CD4-positive, alpha-beta T cell treated with Interferon alpha-2 for 1 hour (primary cell): ENCODE measurements at regions not wholly inside any gene's neighbourhood (a gene's known extent, or its start where the extent isn't known, plus 50 kb on each side); places are given as distances from the start of the nearest gene placed in this dataset.
"Not testable (repeated sequence)": the region's sequence is repeated elsewhere in the genome, so short reads cannot be mapped to it uniquely, and the experiment has no call there.

ENCODE experiments used
- DNase-seq, 2 donors: peaks; one replicate each; pipeline ENCODE4 v3.0.0-alpha.2; 2020 to 2022

GRCh38 chr11:96447208-96448110 is 57.6 kb downstream of the JRKL start:
- DNase-seq, result no peak

DNA sequence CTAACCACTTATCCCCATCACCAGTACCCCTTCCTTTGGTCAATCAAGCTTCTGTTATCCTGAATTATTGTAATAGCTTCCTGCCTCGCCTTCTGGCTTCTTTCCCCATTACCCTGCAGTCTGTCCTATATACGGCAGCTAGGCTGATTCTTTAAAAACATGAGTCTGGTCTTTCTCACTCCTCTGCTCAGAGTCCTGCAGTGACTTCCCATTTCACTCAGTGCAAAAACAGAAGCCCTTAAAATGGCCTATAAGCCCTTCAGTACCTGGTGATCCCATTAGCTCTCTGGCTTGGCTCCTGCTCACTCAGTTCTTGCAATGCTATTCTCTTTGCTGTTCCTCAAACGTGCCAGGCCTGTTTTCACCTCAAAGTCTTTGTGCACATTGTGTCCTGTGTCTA is 58.4 kb downstream of the JRKL start:
- no peak for DNase-seq

DNA sequence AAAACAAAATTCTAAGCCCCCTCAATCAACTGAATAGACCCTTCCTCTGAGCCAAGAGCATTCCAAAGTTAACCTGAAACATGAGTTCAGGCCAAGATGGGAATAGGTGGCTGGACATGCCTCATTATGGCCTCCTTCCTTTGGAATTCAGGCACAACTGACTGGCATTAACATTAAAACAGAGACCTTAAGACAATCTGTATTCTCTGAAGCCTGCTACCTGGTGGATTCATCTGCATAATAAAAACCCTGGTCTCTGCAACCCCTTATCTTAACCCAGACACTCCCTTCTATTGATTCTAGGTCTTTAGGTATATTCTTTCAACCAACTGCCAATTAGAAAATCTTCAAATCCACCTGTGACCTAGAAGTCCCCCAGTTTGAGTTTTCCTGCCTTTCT is 66.3 kb downstream of the JRKL start:
- no peak for DNase-seq

DNA sequence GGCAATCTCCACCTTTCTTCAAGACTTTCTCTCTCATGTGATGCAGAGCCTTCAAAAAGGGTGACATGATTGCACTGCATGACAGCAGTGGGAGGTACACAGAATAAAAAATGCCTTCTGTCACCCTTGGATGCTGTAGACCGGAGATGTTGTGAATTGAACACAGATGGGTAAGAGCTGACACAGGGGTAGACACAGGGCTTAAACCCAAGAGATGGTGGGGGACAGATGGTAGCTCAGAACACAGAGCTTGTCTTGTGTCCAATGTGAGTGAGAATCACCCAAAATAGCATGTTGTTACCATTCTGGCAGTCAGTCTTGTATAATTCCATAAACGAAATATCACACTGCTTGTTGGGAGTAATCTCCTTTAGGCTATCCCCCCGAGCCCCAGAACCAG is 69.9 kb downstream of the JRKL start:
- DNase-seq, result no peak

- no peak for DNase-seq
Observed at GRCh38 chr11:96461871-96462270, 72.1 kb downstream of the JRKL start.

DNA sequence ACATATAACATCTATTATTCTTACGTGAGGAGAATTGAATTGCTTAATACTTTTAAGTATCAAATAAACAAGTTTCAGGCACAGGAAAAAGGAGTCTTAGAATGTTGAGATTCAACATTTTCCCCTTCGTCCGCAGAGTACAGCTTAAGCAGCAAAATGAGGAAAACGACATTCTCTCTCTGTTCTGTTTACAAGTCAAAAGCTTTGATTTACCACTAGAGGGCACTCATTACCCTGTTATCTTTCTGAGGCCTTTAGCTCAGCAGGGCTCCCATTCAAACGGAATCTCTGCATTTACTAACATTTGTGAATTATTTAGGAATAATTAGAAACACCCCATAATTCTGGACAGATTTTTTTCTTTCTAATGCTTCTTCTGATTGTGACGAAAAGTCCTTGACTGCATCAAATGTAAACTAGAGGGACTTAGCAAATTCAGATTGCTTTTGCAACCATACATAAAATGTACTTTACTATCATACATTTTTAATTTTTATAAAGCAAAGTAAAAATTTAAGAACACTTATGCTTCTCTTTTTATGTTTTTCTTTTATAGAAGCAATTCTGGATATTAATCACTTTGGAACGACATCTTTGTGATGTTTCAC is 75.0 kb downstream of the JRKL start:
- DNase-seq, result peak in 1 of 2 donors; percentile 56

GRCh38 chr11:96465512-96465911 is 75.7 kb downstream of the JRKL start:
- DNase-seq, result no peak

DNA sequence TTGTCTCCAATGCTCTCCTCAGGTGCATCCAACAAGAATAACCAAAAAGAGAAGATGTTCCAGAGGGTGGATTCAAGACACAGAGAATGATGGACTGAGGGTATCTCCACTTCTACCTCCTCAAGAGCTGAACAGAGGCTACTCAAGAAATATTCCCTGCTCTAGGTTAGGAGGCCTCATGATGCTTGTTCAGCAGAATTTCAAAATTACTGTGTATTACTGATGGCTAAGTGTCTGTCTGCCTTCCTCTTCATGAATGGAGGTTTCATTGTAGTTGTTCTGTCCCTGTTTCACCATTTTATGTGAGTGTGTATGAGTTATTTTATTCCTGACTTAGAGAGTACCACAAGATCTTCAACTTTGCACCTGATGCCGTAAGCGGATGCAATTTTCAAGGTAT is 76.8 kb downstream of the JRKL start:
- DNase-seq, result no peak

DNA sequence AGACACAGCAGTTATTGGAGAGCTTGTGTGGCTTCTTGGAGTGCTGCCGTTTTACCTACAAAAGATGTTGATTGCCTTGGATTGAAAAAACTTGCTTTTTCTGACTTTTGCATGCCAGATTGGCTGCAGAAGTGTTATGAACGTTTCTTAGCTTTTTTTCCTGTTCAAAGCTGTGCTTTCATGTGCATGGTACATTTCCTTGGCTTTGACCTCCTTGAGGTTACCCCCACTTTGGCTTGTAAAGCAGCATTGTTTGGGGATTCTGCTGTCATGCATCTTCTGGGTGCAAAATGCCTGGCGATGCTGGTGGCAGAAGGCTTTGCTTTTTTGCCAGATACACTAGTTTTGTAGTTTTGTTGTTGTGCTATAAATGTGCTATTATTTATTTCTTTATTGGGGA is 80.0 kb downstream of the JRKL start:
- DNase-seq, result no peak

- no peak for DNase-seq
Observed at GRCh38 chr11:96470521-96470920, 80.7 kb downstream of the JRKL start.

- DNase-seq, result no peak
Observed at GRCh38 chr11:96472085-96472484, 82.3 kb downstream of the JRKL start.

- DNase-seq, result no peak
Observed at GRCh38 chr11:96474263-96474662, 84.5 kb downstream of the JRKL start.

- no peak for DNase-seq
Observed at GRCh38 chr11:96481204-96481603, 91.4 kb downstream of the JRKL start.

- no peak for DNase-seq
Observed at GRCh38 chr11:96481771-96482170, 92.0 kb downstream of the JRKL start.

GRCh38 chr11:96482193-96482592 is 92.4 kb downstream of the JRKL start:
- no peak for DNase-seq

GRCh38 chr11:96483374-96483955 is 93.7 kb downstream of the JRKL start:
- no peak for DNase-seq

GRCh38 chr11:96484361-96484760 is 94.5 kb downstream of the JRKL start:
- DNase-seq, result no peak

DNA sequence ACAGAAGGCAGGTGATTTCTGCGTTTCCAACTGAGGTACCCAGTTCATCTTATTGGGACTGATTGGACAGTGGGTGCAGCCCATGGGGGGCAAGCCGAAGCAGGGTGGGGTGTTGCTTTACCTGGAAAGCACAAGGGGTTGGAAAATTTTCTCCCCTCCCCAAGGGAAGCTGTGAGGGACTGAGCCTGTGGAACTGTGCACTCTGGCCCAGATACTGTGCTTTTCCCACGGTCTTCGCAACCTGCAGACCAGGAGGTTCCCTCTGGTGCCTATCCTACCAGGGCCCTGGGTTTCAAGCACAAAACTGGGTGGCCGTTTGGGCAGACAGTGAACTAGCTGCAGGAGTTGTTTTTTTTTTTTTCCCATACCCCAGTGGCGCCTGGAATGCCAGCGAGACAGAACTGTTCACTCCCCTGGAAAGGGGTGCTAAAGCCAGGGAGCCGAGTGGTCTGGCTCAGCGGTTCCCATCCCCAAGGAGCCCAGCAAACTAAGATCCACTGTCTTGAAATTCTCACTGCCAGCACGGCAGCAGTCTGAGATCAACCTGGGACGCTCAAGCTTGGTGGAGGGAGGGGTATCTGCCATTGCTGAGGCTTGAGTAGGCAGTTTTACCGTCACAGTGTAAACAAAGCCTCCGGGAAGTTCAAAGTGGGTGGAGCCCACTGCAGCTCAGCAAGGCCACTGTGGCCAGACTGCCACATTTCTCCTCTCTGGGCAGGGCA is 97.2 kb downstream of the JRKL start:
- no peak for DNase-seq

GRCh38 chr11:96488911-96489310 is 99.1 kb downstream of the JRKL start:
- DNase-seq, result not testable (repeated sequence)

DNA sequence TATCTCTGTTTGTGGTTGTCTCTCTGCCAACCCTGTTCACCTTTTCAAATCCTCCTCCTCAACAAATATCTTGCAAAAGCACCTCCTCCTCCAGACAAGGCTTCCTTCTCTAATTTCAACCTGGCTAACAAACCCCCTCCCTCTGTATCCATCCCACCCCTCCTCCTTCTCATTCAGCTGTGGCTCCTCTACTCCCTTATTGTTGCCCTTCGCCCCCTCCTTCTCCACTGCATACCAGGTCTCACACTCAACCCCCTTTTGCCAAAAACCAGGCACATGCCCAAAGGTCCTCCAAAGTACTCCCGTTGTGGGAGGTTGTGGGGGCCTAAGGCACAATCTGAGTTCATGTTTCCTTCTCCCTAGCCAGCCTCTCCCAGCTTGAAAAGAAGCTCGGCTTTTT is 110.6 kb downstream of the JRKL start:
- DNase-seq, result no peak

DNA sequence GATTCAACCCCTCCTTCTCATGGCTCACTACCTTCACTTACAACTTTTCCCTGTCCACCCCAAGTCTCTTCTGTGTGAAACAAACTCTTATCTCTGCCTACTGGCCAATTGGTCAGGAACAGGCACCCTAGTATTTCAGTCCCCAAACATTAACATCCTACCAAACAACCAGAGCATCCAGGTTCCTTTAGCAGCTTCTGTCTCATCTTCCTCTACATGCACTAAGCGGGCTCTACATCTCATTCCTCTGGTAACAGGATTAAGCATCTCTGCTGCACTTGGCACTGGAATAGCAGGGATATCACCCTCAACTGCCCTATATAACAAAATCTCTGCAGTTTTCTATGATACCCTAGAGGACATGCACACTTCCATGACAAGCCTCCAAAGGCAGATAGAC is 116.2 kb downstream of the JRKL start:
- no peak for DNase-seq

DNA sequence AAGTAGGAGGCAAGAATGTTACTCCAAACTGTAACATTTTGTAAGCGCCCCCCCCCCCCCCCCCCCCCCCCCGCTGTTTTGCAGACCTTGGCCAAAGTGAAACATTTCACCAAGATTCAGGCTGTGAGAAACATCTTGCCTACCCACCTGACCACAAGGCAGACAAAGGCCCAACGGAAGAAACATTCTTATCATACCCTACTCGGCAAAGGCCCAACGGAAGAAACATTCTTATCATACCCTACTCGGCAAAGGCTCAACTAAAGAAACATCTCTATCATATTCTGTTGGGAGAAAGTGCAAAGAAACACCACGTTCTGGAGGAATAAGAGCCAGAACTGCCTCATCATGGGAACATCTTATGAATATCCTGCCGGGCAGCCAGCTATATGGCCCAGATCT is 117.1 kb downstream of the JRKL start:
- DNase-seq, result no peak

DNA sequence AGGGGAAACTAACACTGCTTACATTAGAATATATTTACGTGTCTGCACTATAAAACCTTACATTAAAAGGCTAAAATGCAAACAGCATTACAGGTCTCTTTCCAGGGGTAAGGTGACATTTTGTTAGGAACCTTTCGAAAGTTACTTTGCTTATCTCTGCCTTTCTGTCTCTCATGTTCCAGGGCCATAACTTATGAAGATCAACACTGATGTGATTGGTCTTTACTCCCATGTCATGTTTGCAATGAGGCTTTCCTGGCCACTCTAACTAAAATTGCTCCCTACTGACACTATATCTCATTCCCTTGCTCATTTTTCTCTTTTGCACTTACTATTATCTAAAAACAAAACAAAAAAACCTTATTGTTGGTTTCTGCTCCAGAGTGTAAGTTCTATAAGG is 119.0 kb downstream of the JRKL start:
- no peak for DNase-seq

- no peak for DNase-seq
Observed at GRCh38 chr11:96520939-96521338, 131.1 kb downstream of the JRKL start.
